Mammary epithelial cell (primary cell): ENCODE measurements at regions not wholly inside any gene's neighbourhood (a gene's known extent, or its start where the extent isn't known, plus 50 kb on each side); places are given as distances from the start of the nearest gene placed in this dataset.

ENCODE experiments used
- EZH2 ChIP-seq: IDR thresholded peaks from 2 replicates; pipeline ENCODE4 v1.6.1; 2012; ENCODE audit warnings: low read length, inconsistent platforms, borderline replicate concordance
- TF ChIP-seq, protein P1 (sequence below), 2 donors: IDR thresholded peaks in 1 of 2; conservative IDR thresholded peaks in 1 of 2; 2 replicates each; pipeline ENCODE4 v1.5.1; 2011 to 2012; ENCODE audit warnings: inconsistent platforms in 2 of 2, low read length in 2 of 2, mild to moderate bottlenecking in 2 of 2, control low read depth in 1 of 2, low read depth in 1 of 2; ENCODE audit not compliant: insufficient read depth in 1 of 2; ENCODE audit errors: extremely low read depth in 1 of 2

DNA sequence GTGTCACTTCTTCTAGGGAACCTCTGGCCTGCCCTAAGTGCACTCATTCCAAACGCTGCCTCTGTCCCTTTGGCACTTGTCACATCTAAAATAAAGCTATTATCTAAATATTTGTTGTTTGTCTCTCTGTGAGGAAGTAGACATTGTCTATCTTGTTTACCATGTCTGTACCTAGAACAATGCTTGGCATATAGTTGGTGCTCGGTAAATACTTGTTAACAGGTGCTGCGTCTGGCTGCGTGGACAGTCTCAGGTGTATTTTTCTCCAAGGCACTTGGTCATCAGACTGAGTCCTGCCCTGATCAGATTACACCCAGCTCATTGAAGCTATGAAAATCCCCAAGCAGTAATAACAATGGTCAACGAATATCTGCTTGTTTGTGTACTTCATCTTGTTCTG, 174.9 kb upstream of the SMIM23 start:
- TF ChIP-seq, protein P1, sequence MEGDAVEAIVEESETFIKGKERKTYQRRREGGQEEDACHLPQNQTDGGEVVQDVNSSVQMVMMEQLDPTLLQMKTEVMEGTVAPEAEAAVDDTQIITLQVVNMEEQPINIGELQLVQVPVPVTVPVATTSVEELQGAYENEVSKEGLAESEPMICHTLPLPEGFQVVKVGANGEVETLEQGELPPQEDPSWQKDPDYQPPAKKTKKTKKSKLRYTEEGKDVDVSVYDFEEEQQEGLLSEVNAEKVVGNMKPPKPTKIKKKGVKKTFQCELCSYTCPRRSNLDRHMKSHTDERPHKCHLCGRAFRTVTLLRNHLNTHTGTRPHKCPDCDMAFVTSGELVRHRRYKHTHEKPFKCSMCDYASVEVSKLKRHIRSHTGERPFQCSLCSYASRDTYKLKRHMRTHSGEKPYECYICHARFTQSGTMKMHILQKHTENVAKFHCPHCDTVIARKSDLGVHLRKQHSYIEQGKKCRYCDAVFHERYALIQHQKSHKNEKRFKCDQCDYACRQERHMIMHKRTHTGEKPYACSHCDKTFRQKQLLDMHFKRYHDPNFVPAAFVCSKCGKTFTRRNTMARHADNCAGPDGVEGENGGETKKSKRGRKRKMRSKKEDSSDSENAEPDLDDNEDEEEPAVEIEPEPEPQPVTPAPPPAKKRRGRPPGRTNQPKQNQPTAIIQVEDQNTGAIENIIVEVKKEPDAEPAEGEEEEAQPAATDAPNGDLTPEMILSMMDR (conservative IDR thresholded peaks at IDR 0.05 in 1 of 2, IDR thresholded peaks at IDR 0.05 in 1 of 2; ENCODE audit: extremely low read depth in 1 of 2, insufficient read depth in 1 of 2, low read depth in 1 of 2, low read length in 2 of 2): no peak
- TF ChIP-seq EZH2: no peak
